ENCODE measurements at regions not wholly inside any gene's neighbourhood (a gene's known extent, or its start where the extent isn't known, plus 50 kb on each side); places are given as distances from the start of the nearest gene placed in this dataset.

GRCh38 chr3:168218600-168218999 lies 122.9 kb upstream of the GOLIM4 start:
- H3K27ac ChIP-seq (ENCODE audit: low read depth, low read length): no peak overlapping the region
- no peaks in the 10 kb centered on the region for H4K20me1 ChIP-seq (ENCODE audit: insufficient read depth, low read length)
- DNase-seq (ENCODE audit: insufficient read length, low spot score, missing footprints): no peak
- no peak overlapping the region for H3K4me3 ChIP-seq (ENCODE audit: insufficient read depth, low read length)
- no peaks in the 10 kb centered on the region for H3K79me2 ChIP-seq (ENCODE audit: insufficient read depth, low read length)
- H3K9me3 ChIP-seq (ENCODE audit: low read depth, low read length): no peaks in the 10 kb centered on the region
- H3K27me3 ChIP-seq (ENCODE audit: insufficient read depth, low read length): no peaks in the 10 kb centered on the region
- H3K36me3 ChIP-seq (ENCODE audit: insufficient read depth, low read length): no peaks in the 10 kb centered on the region
- H3K4me1 ChIP-seq (ENCODE audit: insufficient read depth, low read length): no peaks in the 10 kb centered on the region
- no peak for TF ChIP-seq CTCF (IDR thresholded peaks at IDR 0.05; ENCODE audit: extremely low read depth, low read depth, low read length)
- no peak overlapping the region for H2AFZ ChIP-seq (ENCODE audit: low read length)
- H3K4me2 ChIP-seq (ENCODE audit: insufficient read depth, low read length): no peak overlapping the region

GRCh38 chr3:168216851-168217250 lies 121.1 kb upstream of the GOLIM4 start:
- Histone ChIP-seq H3K79me2 (ENCODE audit: insufficient read depth, low read length) (no peaks in the 10 kb centered on the region), H2AFZ (ENCODE audit: low read length) (no peak overlapping the region), H4K20me1 (ENCODE audit: insufficient read depth, low read length) (no peaks in the 10 kb centered on the region), H3K36me3 (ENCODE audit: insufficient read depth, low read length) (no peaks in the 10 kb centered on the region), H3K4me2 (ENCODE audit: insufficient read depth, low read length) (no peak overlapping the region), H3K4me3 (ENCODE audit: insufficient read depth, low read length) (no peak overlapping the region), H3K4me1 (ENCODE audit: insufficient read depth, low read length) (no peaks in the 10 kb centered on the region), H3K9me3 (ENCODE audit: low read depth, low read length) (no peaks in the 10 kb centered on the region), H3K27me3 (ENCODE audit: insufficient read depth, low read length) (no peaks in the 10 kb centered on the region), H3K27ac (ENCODE audit: low read depth, low read length) (no peak overlapping the region)
- no peak for DNase-seq (ENCODE audit: insufficient read length, low spot score, missing footprints)
- TF ChIP-seq CTCF (IDR thresholded peaks at IDR 0.05; ENCODE audit: extremely low read depth, low read depth, low read length): no peak

GRCh38 chr3:168213920-168214319 lies 118.2 kb upstream of the GOLIM4 start:
- peak overlapping the region; percentile 76 for H2AFZ ChIP-seq (ENCODE audit: low read length)

GRCh38 chr3:168212664-168213285 lies 117.1 kb upstream of the GOLIM4 start:
- no peak for DNase-seq (ENCODE audit: insufficient read length, low spot score, missing footprints)

More at GRCh38 chr3:168213920-168214319, 118.2 kb upstream of the GOLIM4 start:
- Histone ChIP-seq H3K4me1 (ENCODE audit: insufficient read depth, low read length) (no peaks in the 10 kb centered on the region), H3K4me3 (ENCODE audit: insufficient read depth, low read length) (no peak overlapping the region), H3K9me3 (ENCODE audit: low read depth, low read length) (no peaks in the 10 kb centered on the region), H4K20me1 (ENCODE audit: insufficient read depth, low read length) (no peaks in the 10 kb centered on the region), H3K27me3 (ENCODE audit: insufficient read depth, low read length) (no peaks in the 10 kb centered on the region), H3K4me2 (ENCODE audit: insufficient read depth, low read length) (peak overlapping the region; percentile 56), H3K36me3 (ENCODE audit: insufficient read depth, low read length) (no peaks in the 10 kb centered on the region), H3K27ac (ENCODE audit: low read depth, low read length) (no peak overlapping the region), H3K79me2 (ENCODE audit: insufficient read depth, low read length) (no peaks in the 10 kb centered on the region)
- TF ChIP-seq CTCF (IDR thresholded peaks at IDR 0.05; ENCODE audit: extremely low read depth, low read depth, low read length): no peak
- peak; percentile 36 for DNase-seq (ENCODE audit: insufficient read length, low spot score, missing footprints)

More at GRCh38 chr3:168212664-168213285, 117.1 kb upstream of the GOLIM4 start:
- Histone ChIP-seq H3K4me2 (ENCODE audit: insufficient read depth, low read length) (no peak overlapping the region), H3K4me3 (ENCODE audit: insufficient read depth, low read length) (no peak overlapping the region), H3K27ac (ENCODE audit: low read depth, low read length) (no peak overlapping the region), H2AFZ (ENCODE audit: low read length) (no peak overlapping the region), H4K20me1 (ENCODE audit: insufficient read depth, low read length) (no peaks in the 10 kb centered on the region), H3K36me3 (ENCODE audit: insufficient read depth, low read length) (no peaks in the 10 kb centered on the region), H3K4me1 (ENCODE audit: insufficient read depth, low read length) (no peaks in the 10 kb centered on the region), H3K79me2 (ENCODE audit: insufficient read depth, low read length) (no peaks in the 10 kb centered on the region), H3K27me3 (ENCODE audit: insufficient read depth, low read length) (no peaks in the 10 kb centered on the region), H3K9me3 (ENCODE audit: low read depth, low read length) (no peaks in the 10 kb centered on the region)
- TF ChIP-seq CTCF (IDR thresholded peaks at IDR 0.05; ENCODE audit: extremely low read depth, low read depth, low read length): no peak
